B cell (primary cell): ENCODE measurements at regions not wholly inside any gene's neighbourhood (a gene's known extent, or its start where the extent isn't known, plus 50 kb on each side); places are given as distances from the start of the nearest gene placed in this dataset.

Source experiments
- ATAC-seq: fragments of 200-7000 bp; cut with Tn5 transposase; one replicate; pipeline ENCODE4 v1.10.0; 2021; ENCODE audit warnings: low read depth, mild to moderate bottlenecking, moderate number of reproducible peaks, moderate library complexity
- CTCF ChIA-PET: fragments of 350-600 bp; sonication (Branson Sonifier 250); formaldehyde crosslinking; loops from one replicate; lab custom pipeline; 2021; ENCODE audit warnings: antibody characterized with exemption, inconsistent platforms; lab: Charles Lee
- POLR2A ChIA-PET: fragments of 350-600 bp; sonication (Branson Sonifier 250); formaldehyde crosslinking; loops from one replicate; lab custom pipeline; 2021; ENCODE audit warnings: antibody characterized with exemption; lab: Charles Lee
- DNase-seq: peaks from one replicate; pipeline ENCODE4 v3.0.0; 2013
- H2AFZ ChIP-seq: 2 replicates; pipeline ENCODE4 v1.6.1; 2012; ENCODE audit warnings: mild to moderate bottlenecking, low read depth, low read length; ENCODE audit not compliant: insufficient read depth, poor library complexity, severe bottlenecking
- H3K27ac ChIP-seq, 2 donors: 1 replicate in 1 of 2; 2 replicates in 1 of 2; pipeline ENCODE4 v1.5.1; 2012 to 2013; ENCODE audit warnings: low read length in 2 of 2, mild to moderate bottlenecking in 2 of 2, moderate library complexity in 1 of 2
- H3K27me3 ChIP-seq, 4 experiments: fragments of 200-600 bp in 1 of 4; sonication (generic) in 1 of 4; replicated peaks in 1 of 4; 1 replicate in 2 of 4; 2 replicates in 2 of 4; pipeline versions ENCODE4 v1.6.1 to v1.7.0; 2013 to 2016; ENCODE audit warnings: low read length in 3 of 4, mild to moderate bottlenecking in 2 of 4, mixed read lengths in 1 of 4, moderate library complexity in 1 of 4; ENCODE audit not compliant: insufficient read depth in 4 of 4, control insufficient read depth in 3 of 4; ENCODE audit errors: control extremely low read depth in 1 of 4
- H3K36me3 ChIP-seq, 2 experiments: replicated peaks in 1 of 2; 1 replicate in 1 of 2; 2 replicates in 1 of 2; pipeline versions ENCODE4 v1.6.1 to v1.7.1; 2013; ENCODE audit warnings: low read length in 1 of 2; ENCODE audit not compliant: insufficient read depth in 2 of 2, control insufficient read depth in 1 of 2; ENCODE audit errors: control extremely low read depth in 1 of 2, extremely low read depth in 1 of 2
- H3K4me1 ChIP-seq, 2 donors: fragments of 200-600 bp in 1 of 2; sonication (generic) in 1 of 2; 1 replicate in 1 of 2; 2 replicates in 1 of 2; pipeline versions ENCODE4 v1.5.1 to v1.6.1; 2013 to 2017; ENCODE audit warnings: low read length in 2 of 2; ENCODE audit not compliant: control insufficient read depth in 2 of 2, insufficient read depth in 2 of 2
- H3K4me2 ChIP-seq: replicated peaks from 2 replicates; pipeline ENCODE3; 2012; ENCODE audit warnings: mild to moderate bottlenecking, low read depth, low read length; ENCODE audit not compliant: poor library complexity, severe bottlenecking
- H3K4me3 ChIP-seq, 5 experiments: fragments of 200-600 bp in 1 of 5; sonication (generic) in 1 of 5; 1 replicate in 3 of 5; 2 replicates in 2 of 5; pipeline versions ENCODE4 v1.5.1 to v1.7.0; 2011 to 2016; ENCODE audit warnings: low read length in 4 of 5, mild to moderate bottlenecking in 4 of 5, low read depth in 2 of 5, control low read depth in 1 of 5, moderate library complexity in 1 of 5; ENCODE audit not compliant: insufficient read depth in 1 of 5; ENCODE audit errors: control extremely low read depth in 1 of 5, extremely low read depth in 1 of 5
- H3K79me2 ChIP-seq: fragments of 200-600 bp; sonication (generic); one replicate; pipeline ENCODE4 v1.6.0; 2016; ENCODE audit warnings: low read length; ENCODE audit not compliant: control insufficient read depth, insufficient read depth
- H3K9ac ChIP-seq: fragments of 200-600 bp; sonication (generic); 2 replicates; pipeline ENCODE4 v1.6.1; 2017; ENCODE audit warnings: mild to moderate bottlenecking, low read length, moderate library complexity
- H3K9me3 ChIP-seq, 3 donors: one replicate each; pipeline versions ENCODE4 v1.6.1 to v1.7.1; 2013; ENCODE audit warnings: low read length in 2 of 3; ENCODE audit not compliant: control insufficient read depth in 2 of 3, insufficient read depth in 1 of 3; ENCODE audit errors: control extremely low read depth in 1 of 3
- H4K20me1 ChIP-seq: 2 replicates; pipeline ENCODE4 v1.6.0; 2012; ENCODE audit warnings: mild to moderate bottlenecking, low read length; ENCODE audit not compliant: insufficient read depth, control insufficient read depth, poor library complexity, severe bottlenecking
- H3K27ac Mint-ChIP-seq: one replicate; pipeline ENCODE4 v1.8.0; 2021; ENCODE audit warnings: mixed read lengths
- H3K27me3 Mint-ChIP-seq: one replicate; pipeline ENCODE4 v1.8.0; 2021; ENCODE audit warnings: mixed read lengths
- H3K4me1 Mint-ChIP-seq: one replicate; pipeline ENCODE4 v1.8.0; 2021; ENCODE audit warnings: mixed read lengths
- H3K4me3 Mint-ChIP-seq: one replicate; pipeline ENCODE4 v1.8.0; 2021; ENCODE audit warnings: mixed read lengths
- H3K9me3 Mint-ChIP-seq: one replicate; pipeline ENCODE4 v1.8.0; 2022; ENCODE audit warnings: mixed read lengths; ENCODE audit not compliant: insufficient read depth
- CTCF ChIP-seq: fragments of 200-600 bp; IDR thresholded peaks from one replicate; pipeline ENCODE4 v1.8.0; 2022; ENCODE audit warnings: antibody characterized with exemption, mild to moderate bottlenecking
- EZH2 ChIP-seq: IDR thresholded peaks from 2 replicates; pipeline ENCODE4 v1.6.1; 2012; ENCODE audit warnings: borderline replicate concordance, low read depth, mild to moderate bottlenecking, moderate library complexity, low read length; ENCODE audit not compliant: insufficient read depth, poor library complexity, severe bottlenecking
- WGBS: methylation state at CpG from one replicate; pipeline ENCODE4 v1.1.5; 2013; ENCODE audit warnings: missing lambda C conversion rate; ENCODE audit not compliant: insufficient coverage; 5-methylcytosine and 5-hydroxymethylcytosine counted together
- intact Hi-C: fragments of 100-400 bp; cut with micrococcal nuclease; formaldehyde crosslinking; loops from one replicate; pipeline ENCODE4 v1.10.0; 2022

- H3K9ac ChIP-seq, result no peak overlapping the region
- H3K4me1 Mint-ChIP-seq, result no peaks in the 10 kb centered on the region
- WGBS, result no CpG with 5 or more reads among the region's 1 CpG
- no peaks in the 10 kb centered on the region for H3K36me3 ChIP-seq
- intact Hi-C loops, result no loop called here
- H2AFZ ChIP-seq, result no peak overlapping the region
- no peaks in the 10 kb centered on the region for H3K27me3 ChIP-seq
- TF ChIP-seq EZH2 (no peak), CTCF (no peak)
- no peaks in the 10 kb centered on the region for H3K9me3 Mint-ChIP-seq
- no peak overlapping the region for H3K4me3 ChIP-seq
- peaks cover 0 to 3% (median 0%) of the 10 kb centered on the region in 3 donors for H3K9me3 ChIP-seq
- POLR2A ChIA-PET, result no interaction called here
- H3K27ac ChIP-seq, result no peak overlapping the region
- DNase-seq, result no peak
- no peaks in the 10 kb centered on the region for H3K4me1 ChIP-seq
- no peak overlapping the region for H3K27ac Mint-ChIP-seq
- no peak for ATAC-seq
- no peaks in the 10 kb centered on the region for H3K79me2 ChIP-seq
- H3K27me3 Mint-ChIP-seq, result peaks cover 4% of the 10 kb centered on the region
- CTCF ChIA-PET, result no interaction called here
- no peak overlapping the region for H3K4me2 ChIP-seq
- no peak overlapping the region for H3K4me3 Mint-ChIP-seq
- no peaks in the 10 kb centered on the region for H4K20me1 ChIP-seq
Observed at GRCh38 chr12:41846718-41847117, 298.0 kb downstream of the GXYLT1 start.

- H3K79me2 ChIP-seq, result no peaks in the 10 kb centered on the region
- no peak overlapping the region for H3K4me2 ChIP-seq
- H3K9me3 Mint-ChIP-seq, result no peaks in the 10 kb centered on the region
- ChIA-PET POLR2A (no interaction called here), CTCF (no interaction called here)
- no peaks in the 10 kb centered on the region for H3K36me3 ChIP-seq
- H2AFZ ChIP-seq, result no peak overlapping the region
- no peak overlapping the region for H3K27ac Mint-ChIP-seq
- ATAC-seq, result no peak
- intact Hi-C loops, result no loop called here
- no peak overlapping the region for H3K9ac ChIP-seq
- WGBS, result no CpG with 5 or more reads among the region's 2 CpGs
- no peaks in the 10 kb centered on the region for H3K4me1 Mint-ChIP-seq
- no peak overlapping the region for H3K4me3 Mint-ChIP-seq
- H3K4me1 ChIP-seq, result no peaks in the 10 kb centered on the region
- no peak overlapping the region for H3K27ac ChIP-seq
- no peak overlapping the region for H3K4me3 ChIP-seq
- TF ChIP-seq CTCF (no peak), EZH2 (no peak)
- no peak for DNase-seq
- no peaks in the 10 kb centered on the region for H3K27me3 ChIP-seq
- H3K27me3 Mint-ChIP-seq, result no peaks in the 10 kb centered on the region
- H3K9me3 ChIP-seq, result no peaks in the 10 kb centered on the region
- H4K20me1 ChIP-seq, result no peaks in the 10 kb centered on the region
Observed at GRCh38 chr12:41836416-41836815, 308.3 kb downstream of the GXYLT1 start.
